Fibroblast of lung (primary cell): ENCODE measurements at regions not wholly inside any gene's neighbourhood (a gene's known extent, or its start where the extent isn't known, plus 50 kb on each side); places are given as distances from the start of the nearest gene placed in this dataset.

ENCODE experiments used
- CTCF ChIP-seq, 2 donors: IDR thresholded peaks in 1 of 2; conservative IDR thresholded peaks in 1 of 2; 1 replicate in 1 of 2; 2 replicates in 1 of 2; pipeline ENCODE4 v1.5.1; 2011 to 2012; ENCODE audit warnings: low read length in 2 of 2, control low read depth in 1 of 2, inconsistent platforms in 1 of 2, low read depth in 1 of 2, mild to moderate bottlenecking in 1 of 2
- EZH2 ChIP-seq: IDR thresholded peaks from 2 replicates; pipeline ENCODE4 v1.5.1; 2012; ENCODE audit warnings: low read length, control low read depth, mild to moderate bottlenecking; ENCODE audit errors: missing control alignments

- peak; percentile 21 to 42 for TF ChIP-seq CTCF (conservative IDR thresholded peaks at IDR 0.05 in 1 of 2, IDR thresholded peaks at IDR 0.05 in 1 of 2; ENCODE audit: low read depth in 1 of 2, low read length in 2 of 2)
- no peak for TF ChIP-seq EZH2
These were observed 84.3 kb upstream of the VAV3 start for GRCh38 chr1:108049178-108049819.
